ENCODE measurements at regions not wholly inside any gene's neighbourhood (a gene's known extent, or its start where the extent isn't known, plus 50 kb on each side); places are given as distances from the start of the nearest gene placed in this dataset.

DNA sequence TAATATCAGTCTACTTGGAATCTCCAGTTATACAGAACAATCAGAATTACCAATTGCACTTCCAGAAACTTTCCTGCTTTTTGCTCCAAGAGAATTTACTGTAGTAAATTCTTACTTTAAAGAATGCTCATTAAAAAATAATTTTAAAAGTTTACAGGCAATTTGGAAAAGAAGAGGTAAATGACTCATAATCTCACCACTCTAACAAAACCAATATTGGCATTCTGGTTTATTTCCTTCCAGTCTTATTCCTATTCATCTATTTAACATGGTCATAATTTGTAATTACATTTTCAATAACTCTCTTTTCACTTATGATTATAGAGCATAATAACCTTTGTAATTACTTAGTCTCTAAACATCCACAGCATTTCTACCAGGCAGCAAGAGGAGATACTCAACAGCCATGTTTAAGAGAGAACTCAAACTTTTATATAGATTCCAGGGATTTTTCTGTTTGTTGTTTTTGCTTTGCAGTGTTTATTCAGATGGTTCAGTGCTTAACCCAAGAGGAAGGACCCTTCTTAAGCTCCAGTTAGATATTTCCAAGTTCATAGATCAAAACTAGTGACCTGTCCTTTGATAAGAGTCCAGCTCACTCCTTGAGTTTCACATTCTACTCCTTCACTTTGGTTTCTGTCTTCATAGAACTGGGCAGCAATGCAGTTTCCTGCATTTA lies 464.7 kb downstream of the TXNL1 start:
- TF ChIP-seq ZFP30 (CRISPR knock-in tag; IDR thresholded peaks at IDR 0.05), result no peak
- no peak for TF ChIP-seq GLIS3 (CRISPR knock-in tag; IDR thresholded peaks at IDR 0.05)
- TF ChIP-seq SNAI2 (CRISPR knock-in tag; IDR thresholded peaks at IDR 0.05), result no peak
- TF ChIP-seq, protein P1, sequence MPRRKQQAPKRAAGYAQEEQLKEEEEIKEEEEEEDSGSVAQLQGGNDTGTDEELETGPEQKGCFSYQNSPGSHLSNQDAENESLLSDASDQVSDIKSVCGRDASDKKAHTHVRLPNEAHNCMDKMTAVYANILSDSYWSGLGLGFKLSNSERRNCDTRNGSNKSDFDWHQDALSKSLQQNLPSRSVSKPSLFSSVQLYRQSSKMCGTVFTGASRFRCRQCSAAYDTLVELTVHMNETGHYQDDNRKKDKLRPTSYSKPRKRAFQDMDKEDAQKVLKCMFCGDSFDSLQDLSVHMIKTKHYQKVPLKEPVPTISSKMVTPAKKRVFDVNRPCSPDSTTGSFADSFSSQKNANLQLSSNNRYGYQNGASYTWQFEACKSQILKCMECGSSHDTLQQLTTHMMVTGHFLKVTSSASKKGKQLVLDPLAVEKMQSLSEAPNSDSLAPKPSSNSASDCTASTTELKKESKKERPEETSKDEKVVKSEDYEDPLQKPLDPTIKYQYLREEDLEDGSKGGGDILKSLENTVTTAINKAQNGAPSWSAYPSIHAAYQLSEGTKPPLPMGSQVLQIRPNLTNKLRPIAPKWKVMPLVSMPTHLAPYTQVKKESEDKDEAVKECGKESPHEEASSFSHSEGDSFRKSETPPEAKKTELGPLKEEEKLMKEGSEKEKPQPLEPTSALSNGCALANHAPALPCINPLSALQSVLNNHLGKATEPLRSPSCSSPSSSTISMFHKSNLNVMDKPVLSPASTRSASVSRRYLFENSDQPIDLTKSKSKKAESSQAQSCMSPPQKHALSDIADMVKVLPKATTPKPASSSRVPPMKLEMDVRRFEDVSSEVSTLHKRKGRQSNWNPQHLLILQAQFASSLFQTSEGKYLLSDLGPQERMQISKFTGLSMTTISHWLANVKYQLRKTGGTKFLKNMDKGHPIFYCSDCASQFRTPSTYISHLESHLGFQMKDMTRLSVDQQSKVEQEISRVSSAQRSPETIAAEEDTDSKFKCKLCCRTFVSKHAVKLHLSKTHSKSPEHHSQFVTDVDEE (CRISPR knock-in tag; IDR thresholded peaks at IDR 0.05), result no peak

Measured in SK-N-SH treated with all-trans-retinoic acid at 6 μM for 48 hours (cell line).